Testis (tissue), 2 donors: ENCODE measurements at regions not wholly inside any gene's neighbourhood (a gene's known extent, or its start where the extent isn't known, plus 50 kb on each side); places are given as distances from the start of the nearest gene placed in this dataset.

Experiments used
- CTCF ChIP-seq, 3 experiments: fragments of 450-650 bp in 2 of 3; fragments of 200-600 bp in 1 of 3; sonication (generic) in 1 of 3; IDR thresholded peaks; one replicate each; pipeline ENCODE4 v1.5.1; 2016 to 2019; ENCODE audit warnings: antibody characterized with exemption in 3 of 3, mild to moderate bottlenecking in 2 of 3, moderate library complexity in 1 of 3
- POLR2A ChIP-seq: fragments of 450-650 bp; IDR thresholded peaks from one replicate; pipeline ENCODE4 v1.6.1; 2017; ENCODE audit warnings: antibody characterized with exemption, mild to moderate bottlenecking, moderate library complexity

- TF ChIP-seq CTCF (IDR thresholded peaks at IDR 0.05) (no peak), POLR2A (no peak)
These were observed 195.7 kb upstream of the MAN1A1 start for GRCh38 chr6:119545245-119545644.
